Erythroblast (primary cell): ENCODE measurements at regions not wholly inside any gene's neighbourhood (a gene's known extent, or its start where the extent isn't known, plus 50 kb on each side); places are given as distances from the start of the nearest gene placed in this dataset.

Source experiments
- GATA1 ChIP-seq: IDR thresholded peaks from 2 replicates; pipeline ENCODE4 v1.6.1; 2011; ENCODE audit warnings: low read depth, mild to moderate bottlenecking, control low read depth, low read length, moderate library complexity
- POLR2A ChIP-seq: IDR thresholded peaks from 2 replicates; pipeline ENCODE4 v1.6.1; 2011; ENCODE audit warnings: mild to moderate bottlenecking, low read length

DNA sequence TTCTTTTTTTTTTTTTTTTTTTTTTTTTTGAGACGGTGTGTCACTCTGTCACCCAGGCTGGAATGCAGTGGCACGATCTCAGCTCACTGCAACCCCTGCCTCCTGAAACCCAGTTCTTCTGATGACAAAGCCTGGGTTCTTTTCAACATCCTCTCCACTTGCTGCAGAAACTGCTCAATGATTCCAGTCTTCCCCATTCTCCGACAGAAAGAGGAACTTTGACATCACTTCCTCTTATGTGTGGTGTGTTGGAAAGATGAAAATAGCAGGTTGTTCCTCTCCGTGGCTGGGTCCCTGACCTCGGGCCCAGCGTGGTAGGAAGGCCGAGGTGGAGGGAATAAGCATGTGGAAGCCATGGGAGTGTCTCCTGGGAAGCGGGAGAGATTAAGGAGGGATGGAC, 198.4 kb downstream of the PHETA1 start:
- no peak for TF ChIP-seq POLR2A
- TF ChIP-seq GATA1, result no peak
